IPS DF 6.9 (cell line): ENCODE measurements at regions not wholly inside any gene's neighbourhood (a gene's known extent, or its start where the extent isn't known, plus 50 kb on each side); places are given as distances from the start of the nearest gene placed in this dataset.
A peak's percentile ranks its signal among the peaks of the same experiment; 100 is the strongest.
"Not testable (repeated sequence)": the region's sequence is repeated elsewhere in the genome, so short reads cannot be mapped to it uniquely, and the experiment has no call there.

Source experiments
- DNase-seq: peaks from one replicate; pipeline ENCODE4 v3.0.0-alpha.2; 2013; ENCODE audit warnings: low read depth, low spot score
- H3K27ac ChIP-seq: one replicate; pipeline ENCODE4 v1.5.1; 2013; ENCODE audit warnings: low read length, control low read depth
- H3K27me3 ChIP-seq: 2 replicates; pipeline ENCODE4 v1.6.1; 2013; ENCODE audit warnings: mild to moderate bottlenecking, low read length; ENCODE audit not compliant: control insufficient read depth, insufficient read depth
- H3K36me3 ChIP-seq: 2 replicates; pipeline ENCODE4 v1.6.1; 2013; ENCODE audit warnings: low read length; ENCODE audit not compliant: control insufficient read depth, insufficient read depth
- H3K4me1 ChIP-seq: 2 replicates; pipeline ENCODE4 v1.6.1; 2013; ENCODE audit warnings: low read length; ENCODE audit not compliant: control insufficient read depth, insufficient read depth
- H3K4me3 ChIP-seq: 2 replicates; pipeline ENCODE4 v1.5.1; 2013; ENCODE audit warnings: mild to moderate bottlenecking, low read length
- H3K9me3 ChIP-seq: 2 replicates; pipeline ENCODE4 v1.6.1; 2013; ENCODE audit warnings: low read length, inconsistent platforms; ENCODE audit not compliant: control insufficient read depth, insufficient read depth
- WGBS: extraction: QIAGEN DNeasy Blood & Tissue Kit; methylation state at CpG from one replicate; pipeline ENCODE4 v1.1.7; 2013; ENCODE audit warnings: mixed read lengths, missing lambda C conversion rate; ENCODE audit not compliant: insufficient read length, insufficient coverage; 5-methylcytosine and 5-hydroxymethylcytosine counted together

DNA sequence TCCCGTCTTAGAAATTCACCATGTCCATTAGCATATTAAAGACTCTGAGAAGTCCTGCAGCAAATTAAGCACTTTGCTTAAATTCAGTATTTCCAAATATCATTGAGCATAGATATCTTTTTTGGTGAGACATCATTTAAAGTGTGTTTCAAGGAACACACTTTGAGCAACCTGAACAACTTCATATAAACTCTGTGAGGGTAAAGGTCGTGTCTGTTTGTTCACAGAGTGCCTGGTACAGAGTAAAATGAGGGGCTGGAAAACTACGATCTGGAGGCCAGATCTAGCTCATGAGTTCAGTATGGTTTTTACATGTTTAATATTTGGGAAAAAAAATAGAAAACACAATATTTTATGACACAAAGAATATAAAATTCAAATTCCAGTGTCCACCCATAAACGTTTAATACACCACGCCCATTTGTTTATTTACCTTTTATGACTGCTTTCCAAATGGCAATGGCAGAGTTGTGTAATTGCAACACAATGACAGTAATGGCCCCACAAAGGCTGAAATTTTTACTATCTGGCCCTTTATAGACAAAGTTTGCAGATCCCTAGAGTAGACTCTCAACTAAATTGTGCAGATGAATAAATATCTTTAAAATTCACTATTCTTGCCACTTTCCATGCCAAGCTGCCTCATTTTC lies 67.4 kb downstream of the SNTN start:
- DNase-seq: no peak
- no peak overlapping the region for H3K4me3 ChIP-seq
- H3K9me3 ChIP-seq: no peaks in the 10 kb centered on the region
- no peak overlapping the region for H3K27ac ChIP-seq
- 100% methylated on average over 2 of the region's 5 CpGs for WGBS
- no peaks in the 10 kb centered on the region for H3K27me3 ChIP-seq
- H3K36me3 ChIP-seq: no peaks in the 10 kb centered on the region
- H3K4me1 ChIP-seq: no peaks in the 10 kb centered on the region

DNA sequence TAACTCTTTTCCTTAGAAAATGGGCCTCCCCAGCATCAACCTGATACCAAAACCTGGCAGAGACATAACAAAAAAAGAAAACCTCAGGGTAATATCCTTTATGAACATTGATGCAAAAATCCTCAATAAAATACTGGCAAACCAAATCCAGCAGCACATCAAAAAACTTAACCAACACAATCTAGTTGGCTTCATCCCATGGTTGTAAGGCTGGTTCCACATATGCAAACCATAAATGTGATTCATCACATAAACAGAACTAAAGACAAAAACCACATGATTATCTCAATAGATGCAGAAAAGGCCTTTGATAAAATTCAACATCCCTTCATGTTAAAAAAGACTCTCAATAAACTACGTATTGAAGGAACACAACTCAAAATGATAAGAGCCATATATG lies 68.5 kb downstream of the SNTN start:
- H3K27ac ChIP-seq, H3K36me3 ChIP-seq, H3K27me3 ChIP-seq, DNase-seq, H3K9me3 ChIP-seq, H3K4me1 ChIP-seq, H3K4me3 ChIP-seq: not testable (repeated sequence)
- WGBS: no CpG with 5 or more reads among the region's 1 CpG

DNA sequence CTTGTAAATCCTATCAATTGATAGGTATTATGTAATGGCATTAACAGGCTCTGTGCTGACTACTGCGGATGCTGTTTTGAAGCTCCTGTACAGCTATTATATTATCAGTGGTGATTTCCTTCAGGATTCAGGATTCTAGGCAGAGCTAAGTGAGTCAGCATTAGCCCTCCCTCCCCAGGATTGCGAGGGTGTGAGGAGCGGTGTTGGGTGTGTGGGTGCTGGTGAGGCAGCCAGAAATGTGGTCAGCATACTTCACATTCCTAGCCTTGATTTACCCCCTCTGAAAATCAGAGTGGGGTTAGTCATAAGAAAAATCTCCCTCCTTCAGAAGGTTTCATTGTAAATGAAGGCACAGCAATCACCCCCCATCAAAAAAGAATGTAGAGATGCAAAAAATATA lies 72.5 kb downstream of the SNTN start:
- Histone ChIP-seq H3K27ac (no peak overlapping the region), H3K9me3 (no peaks in the 10 kb centered on the region; the same call in 1 of the 2 replicates), H3K36me3 (no peaks in the 10 kb centered on the region), H3K4me1 (0 out of 2 replicates have a peak, but pooled peaks cover 2% of the 10 kb centered on the region), H3K4me3 (no peak overlapping the region), H3K27me3 (no peaks in the 10 kb centered on the region)
- no CpG with 5 or more reads among the region's 3 CpGs for WGBS
- DNase-seq: peak; percentile 11

DNA sequence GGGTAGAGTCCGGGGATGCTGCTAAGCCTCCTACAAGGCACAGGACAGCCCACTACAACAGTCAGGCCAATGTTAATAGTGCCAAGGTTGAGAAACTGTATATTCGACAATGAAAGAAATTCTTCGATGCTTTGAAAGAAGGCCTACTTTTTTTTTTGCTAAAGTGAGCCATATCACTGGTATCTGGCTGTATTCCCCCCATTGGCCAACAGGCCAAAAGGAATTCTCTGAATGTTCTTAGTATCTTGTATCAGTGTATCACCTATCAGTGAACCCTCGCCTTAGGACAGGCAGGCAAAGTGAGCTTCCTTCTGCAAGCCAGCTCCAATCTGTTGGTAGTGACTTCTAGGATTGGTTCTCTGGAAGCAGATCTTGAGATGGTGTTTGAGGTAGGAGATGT lies 74.2 kb downstream of the SNTN start:
- WGBS: no CpG with 5 or more reads among the region's 4 CpGs
- Histone ChIP-seq H3K36me3 (no peaks in the 10 kb centered on the region), H3K27ac (no peak overlapping the region), H3K27me3 (no peaks in the 10 kb centered on the region), H3K9me3 (no peaks in the 10 kb centered on the region; the same call in 1 of the 2 replicates), H3K4me3 (no peak overlapping the region), H3K4me1 (0 out of 2 replicates have a peak, but pooled peaks cover 2% of the 10 kb centered on the region)
- DNase-seq: no peak

DNA sequence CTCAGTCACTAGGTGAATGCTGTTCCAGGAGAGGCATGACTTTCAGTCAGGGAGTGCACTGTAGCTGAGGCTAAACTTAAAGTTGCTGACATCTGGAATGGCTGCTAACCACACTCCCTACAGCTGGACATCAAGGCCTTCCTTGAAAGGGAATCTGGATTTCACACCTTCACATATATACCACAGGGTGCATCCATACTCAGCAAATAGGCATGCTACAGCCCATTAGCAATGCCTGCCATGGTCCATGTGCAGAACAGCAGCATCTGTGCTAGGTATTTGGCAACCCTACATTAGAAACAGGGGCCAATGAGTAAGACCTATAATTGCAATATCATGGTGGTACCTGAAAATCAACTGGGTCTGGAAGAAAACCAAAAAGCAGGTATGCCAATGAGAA lies 74.8 kb downstream of the SNTN start:
- DNase-seq: no peak
- H3K27me3 ChIP-seq: no peaks in the 10 kb centered on the region
- no peak overlapping the region for H3K4me3 ChIP-seq
- no peaks in the 10 kb centered on the region; the same call in 1 of the 2 replicates for H3K9me3 ChIP-seq
- no peak overlapping the region for H3K27ac ChIP-seq
- no peaks in the 10 kb centered on the region for H3K36me3 ChIP-seq
- H3K4me1 ChIP-seq: 0 out of 2 replicates have a peak, but pooled peaks cover 2% of the 10 kb centered on the region

DNA sequence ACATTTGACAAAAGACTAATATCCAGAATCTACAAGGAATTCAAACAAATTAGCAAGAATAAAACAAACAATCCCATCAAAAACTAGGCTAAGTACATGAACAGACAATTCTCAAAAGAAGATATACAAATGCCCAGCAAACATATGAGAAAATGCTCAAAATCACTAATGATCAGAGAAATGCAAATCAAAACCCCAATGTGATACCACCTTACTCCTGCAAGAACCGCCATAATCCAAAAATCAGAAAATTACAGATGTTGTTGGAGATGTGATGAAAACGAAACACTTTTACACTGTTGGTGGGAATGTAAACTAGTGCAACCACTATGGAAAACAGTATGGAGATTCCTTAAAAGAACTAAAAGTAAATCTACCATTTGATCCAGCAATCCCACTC lies 79.4 kb downstream of the SNTN start:
- H3K4me3 ChIP-seq: no peak overlapping the region
- no peaks in the 10 kb centered on the region for H3K36me3 ChIP-seq
- H3K9me3 ChIP-seq: no peaks in the 10 kb centered on the region
- DNase-seq: no peak
- no peak overlapping the region for H3K27ac ChIP-seq
- H3K4me1 ChIP-seq: no peaks in the 10 kb centered on the region
- H3K27me3 ChIP-seq: no peaks in the 10 kb centered on the region
- no CpG with 5 or more reads among the region's 2 CpGs for WGBS

DNA sequence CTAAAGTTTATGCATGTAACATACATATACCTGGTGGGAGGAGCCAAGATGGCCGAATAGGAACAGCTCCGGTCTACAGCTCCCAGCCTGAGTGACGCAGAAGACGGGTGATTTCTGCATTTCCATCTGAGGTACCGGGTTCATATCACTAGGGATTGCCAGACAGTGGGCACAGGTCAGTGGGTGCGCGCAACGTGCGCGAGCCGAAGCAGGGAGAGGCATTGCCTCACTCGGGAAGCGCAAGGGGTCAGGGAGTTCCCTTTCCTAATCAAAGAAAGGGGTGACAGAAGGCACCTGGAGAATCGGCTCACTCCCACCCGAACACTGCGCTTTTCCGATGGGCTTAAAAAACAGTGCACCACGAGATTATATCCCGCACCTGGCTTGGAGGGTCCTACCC lies 80.8 kb downstream of the SNTN start:
- not testable (repeated sequence) for H3K27ac ChIP-seq, H3K4me3 ChIP-seq, H3K4me1 ChIP-seq, H3K9me3 ChIP-seq, H3K36me3 ChIP-seq, DNase-seq, H3K27me3 ChIP-seq
- no CpG with 5 or more reads among the region's 19 CpGs for WGBS

DNA sequence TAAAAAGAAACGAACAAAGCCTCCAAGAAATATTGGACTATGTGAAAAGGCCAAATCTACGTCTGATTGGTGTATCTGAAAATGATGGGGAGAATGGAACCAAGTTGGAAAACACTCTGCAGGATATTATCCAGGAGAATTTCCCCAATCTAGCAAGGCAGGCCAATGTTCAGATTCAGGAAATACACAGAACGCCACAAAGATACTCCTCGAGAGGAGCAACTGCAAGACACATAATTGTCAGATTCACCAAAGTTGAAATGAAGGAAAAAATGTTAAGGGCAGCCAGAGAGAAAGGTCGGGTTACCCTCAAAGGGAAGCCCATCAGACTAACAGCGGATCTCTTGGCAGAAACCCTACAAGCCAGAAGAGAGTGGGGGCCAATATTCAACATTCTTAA lies 82.2 kb downstream of the SNTN start:
- H3K36me3 ChIP-seq, H3K4me1 ChIP-seq, H3K27ac ChIP-seq, DNase-seq, H3K4me3 ChIP-seq, H3K9me3 ChIP-seq, H3K27me3 ChIP-seq: not testable (repeated sequence)
- WGBS: no CpG with 5 or more reads among the region's 6 CpGs

DNA sequence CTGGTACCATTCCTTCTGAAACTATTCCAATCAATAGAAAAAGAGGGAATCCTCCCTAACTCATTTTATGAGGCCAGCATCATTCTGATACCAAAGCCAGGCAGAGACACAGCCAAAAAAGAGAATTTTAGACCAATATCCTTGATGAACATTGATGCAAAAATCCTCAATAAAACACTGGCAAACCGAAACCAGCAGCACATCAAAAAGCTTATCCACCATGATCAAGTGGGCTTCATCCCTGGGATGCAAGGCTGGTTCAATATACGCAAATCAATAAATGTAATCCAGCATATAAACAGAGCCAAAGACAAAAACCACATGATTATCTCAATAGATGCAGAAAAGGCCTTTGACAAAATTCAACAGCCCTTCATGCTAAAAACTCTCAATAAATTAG lies 82.3 kb upstream of the C3orf49 start:
- WGBS: no CpG with 5 or more reads among the region's 2 CpGs
- not testable (repeated sequence) for H3K27ac ChIP-seq, H3K4me3 ChIP-seq

DNA sequence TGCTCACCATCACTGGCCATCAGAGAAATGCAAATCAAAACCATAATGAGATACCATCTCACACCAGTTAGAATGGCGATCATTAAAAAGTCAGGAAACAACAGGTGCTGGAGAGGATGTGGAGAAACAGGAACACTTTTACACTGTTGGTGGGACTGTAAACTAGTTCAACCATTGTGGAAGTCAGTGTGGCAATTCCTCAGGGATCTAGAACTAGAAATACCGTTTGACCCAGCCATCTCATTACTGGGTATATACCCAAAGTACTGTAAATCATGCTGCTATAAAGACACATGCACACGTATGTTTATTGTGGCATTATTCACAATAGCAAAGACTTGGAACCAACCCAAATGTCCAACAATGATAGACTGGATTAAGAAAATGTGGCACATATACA lies 80.5 kb upstream of the C3orf49 start:
- H3K27me3 ChIP-seq, H3K4me3 ChIP-seq, H3K9me3 ChIP-seq, H3K4me1 ChIP-seq, DNase-seq, H3K27ac ChIP-seq, H3K36me3 ChIP-seq: not testable (repeated sequence)
- WGBS: no CpG with 5 or more reads among the region's 3 CpGs

More for the DNA sequence above, 82.3 kb upstream of the C3orf49 start:
- H3K27me3 ChIP-seq, H3K36me3 ChIP-seq, H3K9me3 ChIP-seq, H3K4me1 ChIP-seq, DNase-seq: not testable (repeated sequence)

DNA sequence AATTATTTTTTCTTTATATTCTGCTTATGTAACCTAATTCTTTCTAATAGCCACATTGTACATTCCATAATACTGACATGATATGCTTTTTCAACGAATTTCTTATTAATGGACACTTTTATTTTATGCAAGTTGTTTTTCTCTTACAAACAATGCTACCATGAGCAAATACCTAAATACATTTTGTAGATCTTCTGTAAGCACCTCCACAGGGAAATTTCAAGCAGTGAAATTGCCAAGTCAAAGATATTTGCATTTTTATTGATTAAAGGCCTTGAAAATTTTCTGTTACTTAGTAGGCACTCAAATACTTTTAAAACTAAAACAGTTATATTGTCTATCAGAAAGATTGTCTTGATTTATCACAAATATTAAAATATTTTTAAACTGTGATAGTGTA lies 79.6 kb upstream of the C3orf49 start:
- no peak for DNase-seq
- Histone ChIP-seq H3K27ac (no peak overlapping the region), H3K27me3 (no peaks in the 10 kb centered on the region), H3K36me3 (no peaks in the 10 kb centered on the region), H3K9me3 (no peaks in the 10 kb centered on the region), H3K4me1 (no peaks in the 10 kb centered on the region), H3K4me3 (no peak overlapping the region)
- WGBS: no CpG with 5 or more reads among the region's 1 CpG
